ENCODE measurements at regions not wholly inside any gene's neighbourhood (a gene's known extent, or its start where the extent isn't known, plus 50 kb on each side); places are given as distances from the start of the nearest gene placed in this dataset.

GRCh38 chr1:30295266-30295665, 428.1 kb downstream of the MATN1 start:
- H3K27me3 ChIP-seq, result peaks cover 0 to 44% (median 0%) of the 10 kb centered on the region in 4 donors
- intact Hi-C loops (cut with DNase I), result no loop called here
- DNase-seq (ENCODE audit: extremely low spot score), result peak; percentile 26
- no peaks in the 10 kb centered on the region for H3K4me1 ChIP-seq
- no peak overlapping the region for H3K27ac ChIP-seq (replicated peaks in 1 of 4)
- peaks cover 0 to 11% (median 10%) of the 10 kb centered on the region in 4 donors for H3K9me3 ChIP-seq
- no peaks in the 10 kb centered on the region for H3K36me3 ChIP-seq
- WGBS, result 69% methylated on average over 2 of the region's 2 CpGs
- TF ChIP-seq CTCF (IDR thresholded peaks at IDR 0.05), result no peak
- no peak for TF ChIP-seq POLR2A (IDR thresholded peaks at IDR 0.05; ENCODE audit: low read depth)
- TF ChIP-seq POLR2AphosphoS5 (IDR thresholded peaks at IDR 0.05), result no peak
- no peak for TF ChIP-seq EP300 (IDR thresholded peaks at IDR 0.05)
- no peak overlapping the region for H3K4me3 ChIP-seq

- Histone ChIP-seq H3K9me3 (peaks cover 0 to 11% (median 10%) of the 10 kb centered on the region in 4 donors), H3K4me3 (no peak overlapping the region), H3K27me3 (peaks cover 0 to 43% (median 0%) of the 10 kb centered on the region in 4 donors), H3K36me3 (no peaks in the 10 kb centered on the region), H3K4me1 (no peaks in the 10 kb centered on the region), H3K27ac (replicated peaks in 1 of 4) (no peak overlapping the region)
- 80% methylated on average over 1 of the region's 1 CpG for WGBS
- intact Hi-C loops (cut with DNase I), result no loop called here
- no peak for TF ChIP-seq POLR2AphosphoS5 (IDR thresholded peaks at IDR 0.05)
- TF ChIP-seq POLR2A (IDR thresholded peaks at IDR 0.05; ENCODE audit: low read depth), result no peak
- TF ChIP-seq CTCF (IDR thresholded peaks at IDR 0.05), result no peak
- TF ChIP-seq EP300 (IDR thresholded peaks at IDR 0.05), result no peak
- peak; percentile 39 for DNase-seq (ENCODE audit: extremely low spot score)
Measured at GRCh38 chr1:30294508-30294907, 428.9 kb downstream of the MATN1 start.

- TF ChIP-seq POLR2A (IDR thresholded peaks at IDR 0.05; ENCODE audit: low read depth) (no peak), POLR2AphosphoS5 (IDR thresholded peaks at IDR 0.05) (no peak), CTCF (IDR thresholded peaks at IDR 0.05) (no peak), EP300 (IDR thresholded peaks at IDR 0.05) (no peak)
- Histone ChIP-seq H3K4me3 (no peak overlapping the region), H3K36me3 (no peaks in the 10 kb centered on the region), H3K9me3 (peaks cover 0 to 5% (median 5%) of the 10 kb centered on the region in 4 donors), H3K27me3 (peaks cover 0 to 45% (median 0%) of the 10 kb centered on the region in 4 donors), H3K27ac (replicated peaks in 1 of 4) (no peak overlapping the region), H3K4me1 (no peaks in the 10 kb centered on the region)
- DNase-seq (ENCODE audit: extremely low spot score), result no peak
- 65% methylated on average over 3 of the region's 3 CpGs for WGBS
- intact Hi-C loops (cut with DNase I), result no loop called here
Measured at GRCh38 chr1:30292451-30292850, 430.9 kb downstream of the MATN1 start.

- intact Hi-C loops (cut with DNase I), result no loop called here
- Histone ChIP-seq H3K27ac (replicated peaks in 1 of 4) (no peak overlapping the region), H3K9me3 (peaks cover 0 to 5% (median 0%) of the 10 kb centered on the region in 4 donors), H3K27me3 (peaks cover 0 to 35% (median 0%) of the 10 kb centered on the region in 4 donors), H3K4me3 (no peak overlapping the region), H3K36me3 (no peaks in the 10 kb centered on the region), H3K4me1 (no peaks in the 10 kb centered on the region)
- TF ChIP-seq CTCF (IDR thresholded peaks at IDR 0.05) (no peak), POLR2A (IDR thresholded peaks at IDR 0.05; ENCODE audit: low read depth) (no peak), POLR2AphosphoS5 (IDR thresholded peaks at IDR 0.05) (no peak), EP300 (IDR thresholded peaks at IDR 0.05) (no peak)
- DNase-seq (ENCODE audit: extremely low spot score), result no peak
Measured at GRCh38 chr1:30291526-30291925, 431.9 kb downstream of the MATN1 start.

- TF ChIP-seq POLR2AphosphoS5 (IDR thresholded peaks at IDR 0.05) (no peak), EP300 (IDR thresholded peaks at IDR 0.05) (no peak), CTCF (IDR thresholded peaks at IDR 0.05) (no peak), POLR2A (IDR thresholded peaks at IDR 0.05; ENCODE audit: low read depth) (no peak)
- WGBS, result 29% methylated on average over 1 of the region's 1 CpG
- no peak overlapping the region for H3K27ac ChIP-seq (replicated peaks in 1 of 4)
- H3K4me3 ChIP-seq, result no peak overlapping the region
- H3K36me3 ChIP-seq, result no peaks in the 10 kb centered on the region
- peak; percentile 29 for DNase-seq (ENCODE audit: extremely low spot score)
- peaks cover 0 to 26% (median 0%) of the 10 kb centered on the region in 4 donors for H3K27me3 ChIP-seq
- intact Hi-C loops (cut with DNase I), result no loop called here
- H3K9me3 ChIP-seq, result peaks cover 0 to 5% (median 0%) of the 10 kb centered on the region in 4 donors
- no peaks in the 10 kb centered on the region for H3K4me1 ChIP-seq
Measured at GRCh38 chr1:30290581-30290980, 432.8 kb downstream of the MATN1 start.

Data from esophagus muscularis mucosa (tissue), 4 donors.